Body of pancreas (tissue), 4 donors: ENCODE measurements at regions not wholly inside any gene's neighbourhood (a gene's known extent, or its start where the extent isn't known, plus 50 kb on each side); places are given as distances from the start of the nearest gene placed in this dataset.
A peak's percentile ranks its signal among the peaks of the same experiment; 100 is the strongest.

ENCODE experiments used
- ATAC-seq: fragments of 150-250 bp; one replicate; pipeline ENCODE4 v1.9.1; 2016
- DNase-seq, 4 donors: peaks; one replicate each; pipeline ENCODE4 v3.0.0-alpha.2; 2019
- H3K27ac ChIP-seq, 4 donors: fragments of 200-600 bp; sonication (generic); 1 replicate in 3 of 4; 2 replicates in 1 of 4; pipeline versions ENCODE4 v1.5.1 to v1.6.1; 2016 to 2019; ENCODE audit warnings: mild to moderate bottlenecking in 1 of 4, mixed read lengths in 1 of 4, moderate library complexity in 1 of 4
- H3K27me3 ChIP-seq, 2 donors: fragments of 200-600 bp; sonication (generic); one replicate each; pipeline ENCODE4 v1.6.0; 2016; ENCODE audit warnings: mild to moderate bottlenecking in 1 of 2
- H3K36me3 ChIP-seq, 2 donors: fragments of 200-600 bp; sonication (generic); replicated peaks in 1 of 2; 2 replicates each; pipeline ENCODE4 v1.5.1; 2016; ENCODE audit warnings: low read depth in 2 of 2; ENCODE audit not compliant: insufficient read depth in 1 of 2
- H3K4me1 ChIP-seq: fragments of 200-600 bp; sonication (generic); one replicate; pipeline ENCODE4 v1.6.0; 2016
- H3K4me3 ChIP-seq, 2 donors: fragments of 200-600 bp; sonication (generic); 1 replicate in 1 of 2; 2 replicates in 1 of 2; pipeline ENCODE4 v1.5.1; 2016 to 2019
- H3K9me3 ChIP-seq, 3 donors: fragments of 200-600 bp; sonication (generic); 1 replicate in 2 of 3; 2 replicates in 1 of 3; pipeline ENCODE4 v1.5.1; 2016
- CTCF ChIP-seq, 7 experiments: fragments of 450-650 bp in 4 of 7; fragments of 200-600 bp in 3 of 7; sonication (generic) in 3 of 7; IDR thresholded peaks; one replicate each; pipeline ENCODE4 v1.5.1; 2016 to 2019; ENCODE audit warnings: antibody characterized with exemption in 7 of 7
- POLR2A ChIP-seq, 3 donors: fragments of 450-650 bp; IDR thresholded peaks; one replicate each; pipeline ENCODE4 v1.6.1; 2016; ENCODE audit warnings: antibody characterized with exemption in 3 of 3, mild to moderate bottlenecking in 2 of 3
- WGBS, 2 donors: methylation state at CpG; one replicate each; pipeline ENCODE4 v1.1.5; 2017; 5-methylcytosine and 5-hydroxymethylcytosine counted together
- intact Hi-C: fragments of 100-400 bp; cut with DNase I; formaldehyde crosslinking; loops from one replicate; pipeline ENCODE4 v1.15.1; 2023

- TF ChIP-seq POLR2A (IDR thresholded peaks at IDR 0.05) (no peak), CTCF (IDR thresholded peaks at IDR 0.05) (no peak)
Measured at GRCh38 chr12:123044351-123044750, 63.9 kb downstream of the ARL6IP4 start.

GRCh38 chr12:123043536-123044001, 63.1 kb downstream of the ARL6IP4 start:
- intact Hi-C loops = loop anchor here (5.0 kb wide), 1 partner anchor 194 kb away; no protein-coding TSS in a partner anchor
- peaks cover 7% of the 10 kb centered on the region for H3K4me1 ChIP-seq
- 3 to 22% methylated on average over 5 to 7 of the region's 7 CpGs for WGBS, 2 donors
- H3K9me3 ChIP-seq = no peaks in the 10 kb centered on the region
- no peaks in the 10 kb centered on the region for H3K27me3 ChIP-seq
- DNase-seq (peak; percentile 76 to 87 (median 84)), ATAC-seq (peak; percentile 89)
- TF ChIP-seq CTCF (IDR thresholded peaks at IDR 0.05) (peak; percentile 31 to 80 (median 73)), POLR2A (IDR thresholded peaks at IDR 0.05) (no peak)
- H3K4me3 ChIP-seq = no peak overlapping the region
- H3K36me3 ChIP-seq = no peaks in the 10 kb centered on the region
- no peak overlapping the region for H3K27ac ChIP-seq

More at GRCh38 chr12:123044351-123044750, 63.9 kb downstream of the ARL6IP4 start:
- Histone ChIP-seq H3K9me3 (no peaks in the 10 kb centered on the region), H3K27me3 (no peaks in the 10 kb centered on the region), H3K36me3 (no peaks in the 10 kb centered on the region), H3K27ac (no peak overlapping the region), H3K4me1 (peaks cover 7% of the 10 kb centered on the region), H3K4me3 (no peak overlapping the region)
- ATAC-seq (no peak), DNase-seq (no peak)
- intact Hi-C loops = loop anchor here (5.0 kb wide), 1 partner anchor 193 kb away; no protein-coding TSS in a partner anchor
- 69 to 100% methylated on average over 1 of the region's 1 CpG for WGBS, 2 donors

GRCh38 chr12:123042833-123043232, 62.4 kb downstream of the ARL6IP4 start:
- WGBS, 2 donors = 79 to 100% methylated on average over 1 to 2 of the region's 2 CpGs
- intact Hi-C loops = loop anchor here (5.0 kb wide), 1 partner anchor 194 kb away; no protein-coding TSS in a partner anchor
- ATAC-seq (no peak), DNase-seq (no peak)
- Histone ChIP-seq H3K27ac (no peak overlapping the region), H3K27me3 (no peaks in the 10 kb centered on the region), H3K4me3 (no peak overlapping the region), H3K4me1 (peaks cover 7% of the 10 kb centered on the region), H3K9me3 (no peaks in the 10 kb centered on the region), H3K36me3 (no peaks in the 10 kb centered on the region)
- TF ChIP-seq CTCF (IDR thresholded peaks at IDR 0.05) (no peak), POLR2A (IDR thresholded peaks at IDR 0.05) (no peak)

GRCh38 chr12:123041811-123042655, 61.6 kb downstream of the ARL6IP4 start:
- Histone ChIP-seq H3K4me1 (peaks cover 7% of the 10 kb centered on the region), H3K4me3 (no peak overlapping the region), H3K27ac (no peak overlapping the region), H3K36me3 (no peaks in the 10 kb centered on the region), H3K27me3 (no peaks in the 10 kb centered on the region), H3K9me3 (no peaks in the 10 kb centered on the region)
- ATAC-seq (no peak), DNase-seq (no peak)
- intact Hi-C loops = loop anchor here (5.0 kb wide), 1 partner anchor 195 kb away; no protein-coding TSS in a partner anchor
- TF ChIP-seq CTCF (IDR thresholded peaks at IDR 0.05) = no peak
- no peak for TF ChIP-seq POLR2A (IDR thresholded peaks at IDR 0.05)
- WGBS, 2 donors = 82 to 84% methylated on average over 16 to 17 of the region's 17 CpGs
